ENCODE measurements at regions not wholly inside any gene's neighbourhood (a gene's known extent, or its start where the extent isn't known, plus 50 kb on each side); places are given as distances from the start of the nearest gene placed in this dataset.
"Not testable (repeated sequence)": the region's sequence is repeated elsewhere in the genome, so short reads cannot be mapped to it uniquely, and the experiment has no call there.

DNA sequence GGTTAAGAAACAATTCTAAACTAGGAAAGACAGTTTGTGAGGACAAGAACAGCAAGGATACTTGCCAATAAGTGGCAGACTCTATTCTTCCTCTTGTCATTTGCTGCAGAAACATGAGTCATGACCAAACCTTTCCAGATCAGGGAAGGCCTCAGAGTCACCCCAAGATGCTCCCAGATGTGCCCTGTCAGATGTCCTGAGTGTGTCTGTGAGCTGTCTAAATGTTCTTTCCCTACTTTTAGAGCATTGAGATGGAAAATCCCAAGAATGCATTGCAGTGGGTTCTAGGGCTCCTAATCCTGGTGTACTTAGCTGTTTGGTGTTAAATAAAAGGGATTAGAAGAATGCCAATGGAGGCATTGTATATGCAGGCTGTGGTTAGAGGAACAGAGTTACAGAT is 57.5 kb upstream of the KIAA0040 start:
- Histone ChIP-seq H3K9me3 (peaks cover 0 to 5% (median 0%) of the 10 kb centered on the region in 3 donors), H3K4me3 (no peak overlapping the region), H3K36me3 (no peaks in the 10 kb centered on the region), H3K27ac (peak overlapping the region in 3 of 4 donors; percentile 2 to 59 (median 35)), H3K4me1 (no peaks in the 10 kb centered on the region), H3K27me3 (no peaks in the 10 kb centered on the region)
- ATAC-seq: peak; percentile 91
- TF ChIP-seq POLR2A (IDR thresholded peaks at IDR 0.05) (no peak), POLR2AphosphoS5 (IDR thresholded peaks at IDR 0.05) (peak; percentile 38)
- TF ChIP-seq, protein P1, sequence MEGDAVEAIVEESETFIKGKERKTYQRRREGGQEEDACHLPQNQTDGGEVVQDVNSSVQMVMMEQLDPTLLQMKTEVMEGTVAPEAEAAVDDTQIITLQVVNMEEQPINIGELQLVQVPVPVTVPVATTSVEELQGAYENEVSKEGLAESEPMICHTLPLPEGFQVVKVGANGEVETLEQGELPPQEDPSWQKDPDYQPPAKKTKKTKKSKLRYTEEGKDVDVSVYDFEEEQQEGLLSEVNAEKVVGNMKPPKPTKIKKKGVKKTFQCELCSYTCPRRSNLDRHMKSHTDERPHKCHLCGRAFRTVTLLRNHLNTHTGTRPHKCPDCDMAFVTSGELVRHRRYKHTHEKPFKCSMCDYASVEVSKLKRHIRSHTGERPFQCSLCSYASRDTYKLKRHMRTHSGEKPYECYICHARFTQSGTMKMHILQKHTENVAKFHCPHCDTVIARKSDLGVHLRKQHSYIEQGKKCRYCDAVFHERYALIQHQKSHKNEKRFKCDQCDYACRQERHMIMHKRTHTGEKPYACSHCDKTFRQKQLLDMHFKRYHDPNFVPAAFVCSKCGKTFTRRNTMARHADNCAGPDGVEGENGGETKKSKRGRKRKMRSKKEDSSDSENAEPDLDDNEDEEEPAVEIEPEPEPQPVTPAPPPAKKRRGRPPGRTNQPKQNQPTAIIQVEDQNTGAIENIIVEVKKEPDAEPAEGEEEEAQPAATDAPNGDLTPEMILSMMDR (IDR thresholded peaks at IDR 0.05): no peak

DNA sequence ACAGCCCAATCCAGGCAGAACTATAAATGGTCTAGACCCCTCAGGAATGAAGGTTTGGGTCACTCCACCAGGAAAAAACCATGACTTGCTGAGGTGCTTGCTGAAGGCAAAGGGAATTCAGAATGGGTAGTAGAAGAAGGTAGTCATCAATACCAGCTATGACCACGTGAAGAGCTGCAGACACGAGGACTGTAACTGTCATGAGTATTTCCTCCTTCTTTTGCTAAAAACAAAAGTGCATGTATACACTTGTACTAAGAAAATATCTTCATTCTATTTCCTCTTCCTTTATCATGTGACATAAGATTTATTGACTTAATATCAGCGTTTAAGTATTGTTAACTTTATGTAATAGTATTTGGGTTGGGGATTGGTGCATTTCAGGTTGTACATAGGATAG is 55.5 kb upstream of the KIAA0040 start:
- peaks cover 0 to 24% (median 0%) of the 10 kb centered on the region in 3 donors for H3K9me3 ChIP-seq
- H3K36me3 ChIP-seq, ATAC-seq, H3K27me3 ChIP-seq, H3K27ac ChIP-seq, H3K4me3 ChIP-seq, H3K4me1 ChIP-seq: not testable (repeated sequence)
- 68 to 95% methylated on average over 3 of the region's 3 CpGs for WGBS, 2 donors (ENCODE audit: low coverage in 1 of 2)

DNA sequence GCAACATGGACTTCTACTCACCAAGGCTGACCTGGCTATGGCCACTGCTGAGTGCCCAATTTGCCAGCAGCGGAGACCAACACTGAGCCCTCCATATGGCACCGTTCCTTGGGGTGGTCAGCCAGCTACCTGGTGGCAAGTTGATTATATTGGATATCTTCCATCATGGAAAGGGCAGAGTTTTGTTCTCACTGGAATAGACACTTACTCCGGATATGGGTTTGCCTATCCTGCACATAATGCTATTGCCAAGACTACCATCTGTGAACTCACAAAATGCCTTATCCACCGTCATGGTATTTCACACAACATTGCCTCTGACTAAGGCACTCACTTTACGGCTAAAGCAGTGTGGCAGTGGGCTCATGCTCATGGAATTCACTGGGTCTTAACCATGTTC is 54.5 kb upstream of the KIAA0040 start:
- H3K36me3 ChIP-seq, H3K27me3 ChIP-seq, H3K27ac ChIP-seq, H3K4me1 ChIP-seq, ATAC-seq, H3K4me3 ChIP-seq: not testable (repeated sequence)
- peaks cover 0 to 24% (median 0%) of the 10 kb centered on the region in 3 donors for H3K9me3 ChIP-seq
- WGBS, 2 donors (ENCODE audit: low coverage in 1 of 2): 73 to 97% methylated on average over 2 to 4 of the region's 5 CpGs

DNA sequence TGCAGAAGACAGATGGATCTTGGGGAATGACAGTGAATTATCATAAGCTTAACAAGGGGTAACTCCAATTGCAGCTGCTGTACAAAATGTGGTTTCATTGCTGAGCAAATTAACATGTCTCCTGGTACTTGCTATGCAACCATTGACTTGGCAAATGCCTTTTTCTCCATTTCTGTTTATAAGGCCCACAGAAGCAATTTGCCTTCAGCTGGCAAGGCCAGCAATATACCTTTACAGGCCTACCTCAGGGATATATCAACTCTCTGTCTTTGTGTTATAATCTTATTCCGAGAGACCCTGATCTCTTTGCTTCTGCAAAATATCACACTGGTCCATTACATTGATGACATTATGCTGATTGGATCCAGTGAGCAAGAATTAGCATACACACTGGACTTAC is 52.7 kb upstream of the KIAA0040 start:
- Histone ChIP-seq H3K9me3 (peaks cover 0 to 24% (median 0%) of the 10 kb centered on the region in 3 donors), H3K36me3 (no peaks in the 10 kb centered on the region), H3K4me1 (no peaks in the 10 kb centered on the region), H3K27ac (no peak overlapping the region), H3K27me3 (no peaks in the 10 kb centered on the region), H3K4me3 (no peak overlapping the region)
- WGBS, 2 donors (ENCODE audit: low coverage in 1 of 2): 88 to 100% methylated on average over 1 of the region's 1 CpG
- ATAC-seq: no peak
- TF ChIP-seq EP300 (IDR thresholded peaks at IDR 0.05): no peak
- TF ChIP-seq, protein P1 (IDR thresholded peaks at IDR 0.05): no peak
- TF ChIP-seq POLR2A (IDR thresholded peaks at IDR 0.05): no peak
- TF ChIP-seq POLR2AphosphoS5 (IDR thresholded peaks at IDR 0.05): no peak

DNA sequence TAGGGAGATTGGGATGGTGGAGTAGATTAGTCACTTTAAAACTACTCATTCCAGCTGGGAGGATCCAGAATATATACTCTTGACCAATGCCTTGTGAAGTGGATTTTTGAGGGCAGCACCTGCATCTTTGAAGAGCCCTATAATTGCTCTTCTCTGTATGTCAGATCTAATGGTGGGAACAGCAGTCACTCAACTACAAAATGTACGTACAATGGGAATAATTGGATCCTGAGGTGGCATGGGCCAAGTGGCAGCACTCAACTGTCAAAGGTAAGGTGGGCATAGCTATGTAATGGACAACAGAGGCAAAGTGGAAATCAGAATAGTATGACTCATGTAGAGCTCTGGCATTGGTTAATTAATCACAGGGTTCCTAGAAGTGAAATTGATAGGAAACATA is 51.6 kb upstream of the KIAA0040 start:
- H3K27ac ChIP-seq: no peak overlapping the region
- no peaks in the 10 kb centered on the region for H3K36me3 ChIP-seq
- 69 to 88% methylated on average over 1 of the region's 1 CpG for WGBS, 2 donors (ENCODE audit: low coverage in 1 of 2)
- no peaks in the 10 kb centered on the region for H3K4me1 ChIP-seq
- TF ChIP-seq POLR2A (IDR thresholded peaks at IDR 0.05) (no peak), POLR2AphosphoS5 (IDR thresholded peaks at IDR 0.05) (no peak), EP300 (IDR thresholded peaks at IDR 0.05) (no peak)
- TF ChIP-seq, protein P1 (IDR thresholded peaks at IDR 0.05): no peak
- H3K9me3 ChIP-seq: peaks cover 0 to 24% (median 0%) of the 10 kb centered on the region in 3 donors
- ATAC-seq: no peak
- no peak overlapping the region for H3K4me3 ChIP-seq
- H3K27me3 ChIP-seq: no peaks in the 10 kb centered on the region
